T-helper 1 cell (primary cell): ENCODE measurements at regions not wholly inside any gene's neighbourhood (a gene's known extent, or its start where the extent isn't known, plus 50 kb on each side); places are given as distances from the start of the nearest gene placed in this dataset.

Experiments used
- DNase-seq, 5 donors: peaks; one replicate each; pipeline ENCODE4 v3.0.0-alpha.2; 2012 to 2020

DNA sequence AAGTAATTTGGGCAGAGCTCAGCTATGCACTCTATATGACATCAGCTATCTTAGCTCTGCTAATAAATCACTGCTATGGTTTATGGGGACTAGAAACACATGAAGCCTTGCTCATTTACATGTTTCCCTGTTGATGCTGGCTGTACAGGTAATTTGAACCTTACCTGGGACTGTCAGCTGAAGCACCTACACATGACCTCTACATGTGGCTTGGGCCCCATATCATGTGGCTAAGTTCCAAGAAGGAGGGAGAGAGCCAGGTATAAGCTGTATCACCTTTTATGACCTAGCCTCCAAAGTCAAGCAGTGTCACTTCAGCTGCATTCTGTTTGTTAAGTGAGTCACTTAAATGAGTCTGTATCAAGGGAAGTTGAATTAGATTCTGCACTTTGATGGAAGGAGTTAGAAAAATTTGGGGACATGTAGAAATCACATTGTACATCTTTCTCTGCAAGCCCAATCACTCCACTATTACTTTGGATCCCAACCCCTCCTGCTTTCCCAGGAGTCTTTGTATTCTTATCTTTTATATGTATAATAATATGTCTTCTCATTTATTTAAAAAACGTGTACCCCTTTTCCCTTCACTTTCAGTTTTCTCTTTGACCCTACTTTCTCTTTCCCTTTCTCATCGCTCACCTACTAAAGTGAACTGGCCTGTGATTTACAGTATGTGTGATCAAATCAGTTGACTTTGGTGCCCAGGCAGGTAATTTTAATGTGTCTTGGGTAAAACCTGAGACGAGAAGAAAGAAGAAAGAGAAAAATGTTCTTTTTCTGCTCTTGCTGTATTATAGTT lies 53.4 kb upstream of the PRKACB start:
- DNase-seq: peak in 1 of 5 donors; percentile 42

DNA sequence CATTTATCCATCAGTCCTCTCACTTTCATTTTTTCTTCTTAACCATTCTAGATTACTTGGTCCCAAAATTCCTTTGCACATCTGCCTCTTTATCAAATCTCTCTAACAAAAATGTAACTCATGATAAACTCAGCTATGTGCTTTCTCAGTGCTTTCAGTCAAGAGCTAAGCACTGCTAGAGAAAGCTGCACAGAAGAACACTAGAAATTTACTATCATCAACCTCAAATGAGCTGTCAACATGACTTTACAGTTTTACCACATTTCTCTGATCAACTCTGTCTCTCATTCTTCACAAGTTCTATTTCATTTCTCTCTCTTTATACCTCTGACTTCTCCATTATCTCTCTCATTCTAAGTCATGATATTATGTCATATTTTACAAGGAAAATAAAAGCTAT lies 54.2 kb upstream of the PRKACB start:
- DNase-seq: no peak

DNA sequence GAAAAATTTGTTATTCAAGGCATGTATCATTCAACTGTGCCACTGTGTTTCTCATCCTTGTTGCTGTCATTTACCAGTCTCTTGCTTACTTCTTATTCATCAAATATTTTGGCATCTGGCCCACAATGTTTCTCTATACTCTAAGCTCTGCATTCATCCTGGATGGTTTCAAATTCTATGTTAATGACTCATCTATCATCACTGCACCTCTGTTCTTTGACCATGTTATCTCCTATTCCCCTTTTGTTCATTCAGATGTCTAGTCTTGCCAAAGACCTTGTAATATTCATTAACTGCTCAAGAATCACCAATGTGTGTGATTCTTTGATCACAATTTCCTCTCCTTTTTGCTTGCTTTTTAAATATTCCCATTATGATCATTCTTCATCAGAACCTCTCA lies 54.6 kb upstream of the PRKACB start:
- no peak for DNase-seq

DNA sequence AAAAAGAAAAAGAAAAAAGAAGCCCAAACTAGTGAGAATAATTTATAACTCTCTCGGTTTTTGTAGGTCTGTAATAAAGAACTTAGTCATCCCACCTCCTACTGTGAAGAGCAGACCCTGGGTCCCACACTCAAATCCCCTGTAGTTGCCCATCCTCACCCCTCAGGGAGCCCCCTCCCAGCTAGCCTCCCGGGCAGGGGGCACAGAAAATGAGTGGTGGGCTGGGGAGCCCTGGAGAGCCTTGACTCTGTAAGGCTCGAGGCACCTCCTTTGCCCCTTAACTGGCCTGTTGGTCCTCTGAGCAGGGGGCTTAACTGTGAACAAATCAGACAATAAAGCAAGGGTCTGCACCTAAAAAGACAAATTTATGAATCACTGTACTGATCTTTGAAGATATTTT lies 57.5 kb upstream of the PRKACB start:
- DNase-seq: no peak

DNA sequence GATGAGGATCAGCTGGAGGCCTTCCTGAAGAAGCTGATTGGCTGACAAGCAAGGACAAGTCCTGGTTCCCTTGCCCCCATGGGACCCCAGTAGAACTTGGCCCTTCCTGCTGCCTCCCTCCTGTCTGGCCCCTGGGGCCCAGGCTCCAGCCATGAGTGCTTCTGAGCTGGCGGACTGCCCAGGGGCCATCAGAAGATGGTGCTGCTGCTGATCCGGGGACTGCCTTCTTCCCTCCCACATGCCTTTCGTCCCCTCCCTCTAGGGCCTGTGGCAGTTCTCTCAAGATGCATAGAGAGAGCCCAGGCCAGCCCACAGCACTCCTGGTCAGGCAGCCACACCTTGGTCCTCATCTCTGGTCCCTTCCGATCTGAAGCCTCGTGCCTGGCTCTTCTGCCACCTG lies 57.9 kb upstream of the PRKACB start:
- no peak for DNase-seq

DNA sequence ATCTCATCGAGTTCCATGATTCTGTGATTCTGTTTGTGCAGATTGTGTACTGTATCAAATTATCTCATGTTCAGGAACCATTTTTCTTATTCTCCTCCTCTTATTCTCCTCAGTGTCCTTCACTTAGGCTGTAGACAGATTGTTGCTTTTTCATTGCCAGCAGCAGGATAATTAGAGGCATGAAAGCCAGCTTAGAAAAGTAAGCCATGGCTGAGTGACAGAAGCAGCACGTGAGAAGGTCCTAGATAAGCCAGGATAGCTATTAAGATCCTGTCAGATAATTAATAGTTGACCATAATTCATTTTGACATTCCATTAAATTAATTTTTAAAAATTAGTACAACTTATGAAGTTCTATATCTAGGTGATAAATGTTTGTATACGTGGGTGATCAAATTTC lies 60.8 kb upstream of the PRKACB start:
- no peak for DNase-seq

DNA sequence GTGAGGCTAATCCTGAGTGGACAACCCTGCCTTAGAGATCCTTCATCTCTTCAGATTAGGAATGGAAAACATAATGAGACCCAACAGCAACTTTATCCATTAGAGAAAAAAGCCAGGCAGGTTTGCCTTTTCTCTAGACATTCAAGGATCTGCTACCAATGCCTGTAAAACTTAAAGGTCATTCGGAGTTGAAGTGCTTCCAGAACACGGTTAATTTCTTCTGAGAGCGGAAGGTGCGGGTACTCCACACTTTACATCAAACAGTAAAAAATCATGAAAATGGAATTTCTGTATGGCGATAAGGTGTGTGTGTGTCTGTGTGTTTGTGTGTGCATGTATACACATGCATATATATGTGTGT lies 65.2 kb upstream of the PRKACB start:
- no peak for DNase-seq

DNA sequence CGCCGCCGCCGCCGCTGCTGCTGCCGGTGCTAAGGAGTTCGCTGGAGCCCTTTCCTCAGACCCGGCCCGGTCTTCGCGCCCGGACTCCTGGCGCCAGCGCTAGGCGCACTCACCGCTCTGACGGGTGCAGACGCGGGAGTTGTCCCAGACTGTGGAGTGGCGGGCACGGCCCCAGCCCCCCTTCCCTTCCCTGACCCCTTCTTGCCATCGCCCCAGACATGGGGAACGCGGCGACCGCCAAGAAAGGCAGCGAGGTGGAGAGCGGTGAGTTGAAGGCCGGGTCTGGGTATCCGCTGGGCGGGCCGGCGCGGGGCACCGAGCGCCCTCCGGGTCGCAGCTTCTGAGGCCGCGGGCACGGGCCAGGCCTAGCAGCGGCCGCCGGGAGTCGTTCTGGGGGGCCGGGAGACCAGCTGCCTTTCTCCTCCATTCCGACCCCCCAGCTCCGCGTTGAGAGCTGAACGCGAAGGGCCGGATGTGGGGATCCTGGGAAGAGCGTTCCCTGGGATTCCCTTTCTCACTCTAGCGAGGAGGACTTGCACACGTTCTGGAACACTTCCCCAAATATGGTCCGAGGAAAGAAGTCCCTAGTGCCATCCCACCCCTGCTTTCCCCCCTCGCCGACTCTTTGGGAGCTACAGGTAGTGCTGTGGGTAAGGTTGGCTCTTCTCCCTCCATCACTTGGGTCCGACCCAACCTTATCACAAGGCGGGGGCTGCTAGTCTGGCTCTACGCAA lies 65.8 kb upstream of the PRKACB start:
- DNase-seq: no peak

DNA sequence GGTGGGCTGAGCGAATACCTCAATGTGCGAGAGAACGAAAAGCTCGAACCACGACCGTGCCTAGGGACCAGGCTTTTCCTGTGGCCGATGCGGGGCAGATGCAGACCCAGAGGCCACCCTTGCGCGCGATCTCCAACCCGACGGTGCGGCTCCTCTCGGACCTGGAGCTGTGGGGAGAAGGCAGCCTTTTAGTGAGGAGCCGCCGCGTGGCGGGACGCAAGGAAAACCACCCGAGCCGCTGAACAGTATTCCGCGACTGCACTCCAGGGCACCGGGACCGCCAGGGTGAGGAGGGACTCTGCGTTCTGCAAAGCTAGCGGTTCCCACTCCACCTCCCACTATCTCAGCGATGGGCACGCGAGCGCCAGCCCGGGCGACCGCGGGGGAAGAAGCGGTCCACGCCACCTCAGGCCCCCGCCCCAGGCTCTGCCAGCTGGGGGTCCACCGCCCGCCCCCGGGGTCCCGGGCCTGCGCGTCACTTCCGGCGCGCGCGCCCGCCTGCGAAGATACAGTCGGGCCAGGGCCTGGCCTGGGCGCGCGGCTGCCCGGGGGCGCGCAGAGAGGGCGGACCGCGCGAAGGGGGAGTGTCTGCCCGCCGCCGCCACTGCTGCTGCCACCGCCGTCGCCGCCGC lies 66.5 kb upstream of the PRKACB start:
- peak; percentile 33 to 77 (median 51) for DNase-seq

DNA sequence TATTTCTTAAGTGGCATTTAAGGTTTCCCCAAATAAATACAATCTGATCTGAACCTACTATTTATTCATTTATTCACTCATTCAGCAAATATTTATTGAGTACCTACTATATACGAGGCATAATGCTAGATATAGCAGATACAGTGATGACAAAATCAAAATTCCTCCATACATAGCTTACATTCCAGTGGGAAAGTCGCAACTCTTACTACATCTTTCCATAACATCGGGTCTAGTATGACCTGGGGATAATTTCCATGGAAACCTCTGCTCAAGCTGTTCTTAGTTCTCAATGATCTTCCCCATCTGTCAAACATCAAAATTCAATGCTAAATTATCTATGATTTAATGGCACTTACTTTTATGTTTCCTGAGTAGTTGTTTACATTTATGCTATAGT lies 70.8 kb upstream of the PRKACB start:
- DNase-seq: no peak

DNA sequence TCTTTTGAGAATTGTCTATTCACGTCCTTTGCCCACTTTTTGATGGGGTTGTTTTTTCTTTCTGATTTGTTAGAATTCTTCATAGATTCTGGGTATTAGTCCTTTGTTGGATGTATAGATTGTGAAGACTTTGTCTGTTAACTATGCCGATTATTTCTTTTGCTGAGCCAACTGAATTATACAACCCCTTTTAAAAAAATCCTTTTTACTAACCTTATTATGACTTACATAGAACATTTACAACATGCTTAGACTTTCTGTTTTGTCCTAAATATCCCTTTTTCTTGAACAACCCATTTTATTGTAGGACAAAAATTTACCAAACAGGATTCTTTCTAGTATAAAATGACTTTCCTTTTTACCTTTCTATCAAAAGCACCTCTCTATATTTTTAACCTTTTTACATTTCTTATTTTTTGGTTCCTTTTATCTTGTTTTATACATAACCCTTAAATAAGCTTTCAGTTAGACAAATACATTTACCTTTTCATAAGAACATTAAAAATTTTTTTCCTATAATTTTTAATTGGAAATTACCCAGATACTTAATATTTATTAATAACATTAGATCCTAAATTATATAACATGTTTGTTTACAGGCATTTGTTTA lies 70.4 kb upstream of the TTLL7 start:
- no peak for DNase-seq

DNA sequence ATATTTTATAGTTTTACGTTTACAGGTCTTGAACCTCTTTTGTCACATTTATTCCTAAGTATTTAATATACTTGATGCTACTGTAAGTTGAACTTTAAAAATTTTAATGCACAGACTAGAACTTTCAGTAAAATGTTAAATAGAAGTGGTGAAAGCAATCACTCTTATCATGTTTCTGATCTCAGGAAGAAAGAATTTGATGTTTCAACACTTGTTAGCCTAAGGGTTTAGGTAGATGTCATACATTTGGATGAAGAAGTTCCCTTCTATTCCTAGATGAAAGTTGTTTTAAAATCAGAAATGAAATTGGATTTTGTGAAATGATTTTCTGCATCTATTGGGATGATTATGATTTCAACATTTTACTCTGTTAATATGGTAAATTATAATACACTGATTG lies 63.6 kb upstream of the TTLL7 start:
- DNase-seq: no peak

DNA sequence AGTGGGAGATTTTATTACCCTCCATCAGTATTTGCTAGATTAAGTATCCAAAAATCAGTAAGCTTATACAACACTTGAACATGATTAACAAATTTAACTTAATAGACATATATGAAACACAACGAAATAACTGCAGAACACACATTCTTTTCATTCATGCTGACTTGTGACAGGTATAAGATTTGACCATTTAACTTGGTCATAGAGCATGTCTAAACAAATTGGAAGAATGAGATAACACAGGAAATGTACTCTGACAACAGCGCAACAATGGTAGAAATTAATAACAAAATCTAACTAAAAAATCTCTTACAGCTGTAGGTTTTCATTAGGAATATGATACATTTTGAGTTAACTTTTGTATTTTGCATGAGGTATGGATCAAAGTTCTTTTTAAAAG lies 62.4 kb upstream of the TTLL7 start:
- DNase-seq: no peak

DNA sequence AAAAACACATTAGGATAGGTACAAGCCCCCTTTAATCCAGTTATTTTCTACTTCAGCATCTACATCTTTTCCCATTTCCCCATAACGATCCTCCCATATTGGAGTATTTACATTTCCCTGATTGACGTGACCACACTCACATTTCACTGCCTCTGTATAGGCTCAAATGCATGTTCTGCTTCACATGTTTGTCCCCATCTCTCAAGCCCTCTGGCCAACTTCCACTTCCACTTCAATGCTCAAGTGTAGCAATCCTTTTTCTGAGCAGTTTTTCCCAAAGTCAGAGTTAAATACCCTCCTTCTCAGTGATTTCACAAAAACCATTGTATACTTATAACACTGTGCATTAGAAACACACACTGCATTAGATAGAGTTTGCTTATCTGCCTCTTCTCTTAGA lies 61.8 kb upstream of the TTLL7 start:
- DNase-seq: no peak

DNA sequence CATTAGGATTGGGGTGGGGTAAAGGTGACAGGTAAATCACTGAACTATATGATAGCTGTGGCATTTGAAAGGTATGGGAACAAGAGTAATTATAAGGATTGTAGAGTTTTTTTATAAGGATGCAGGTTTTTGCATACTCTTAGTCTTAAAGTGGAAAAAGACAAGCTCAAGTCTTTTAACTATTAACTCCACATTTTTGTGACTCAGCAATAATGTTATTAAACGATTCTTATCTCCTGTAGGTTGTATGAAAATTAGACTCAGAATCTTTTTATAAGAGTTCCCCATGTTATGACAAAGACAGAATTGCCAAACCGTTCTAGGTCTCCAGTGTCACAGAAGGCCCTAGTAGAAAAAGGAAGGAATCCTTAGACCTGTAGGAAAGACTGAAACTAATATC lies 49.9 kb upstream of the TTLL7 start:
- DNase-seq: no peak
